ACHN (cell line): ENCODE measurements at regions not wholly inside any gene's neighbourhood (a gene's known extent, or its start where the extent isn't known, plus 50 kb on each side); places are given as distances from the start of the nearest gene placed in this dataset.
A peak's percentile ranks its signal among the peaks of the same experiment; 100 is the strongest.

Experiments used
- DNase-seq: peaks from one replicate; pipeline ENCODE4 v3.0.0-alpha.2; 2015
- in situ Hi-C: cut with HindIII; loops from 2 replicates; pipeline ENCODE4 v1.10.0; 2017; ENCODE audit warnings: low sequenced_read_pairs, low pct_ligation_motif_present, low pct_unique_long_range_greater_than_20kb

DNA sequence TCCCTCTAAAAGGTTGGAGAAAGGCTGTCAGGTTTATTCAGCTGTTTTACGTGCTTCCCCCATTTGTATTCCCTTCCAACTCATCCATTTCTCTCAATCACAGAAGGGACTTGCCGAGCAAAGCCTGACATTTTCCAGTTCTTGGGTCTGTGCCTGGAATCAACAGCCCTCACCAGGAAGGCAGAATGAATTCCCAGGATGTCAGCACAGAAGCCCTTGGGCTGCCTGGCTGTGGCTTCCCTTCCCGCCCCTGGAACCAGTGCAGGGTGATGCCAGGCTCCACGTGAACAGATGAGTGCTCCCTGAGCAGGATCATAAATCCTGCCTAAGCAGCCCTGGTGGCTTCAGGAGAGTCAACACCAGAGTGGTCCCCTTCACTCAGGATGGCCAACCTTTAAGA is 86.1 kb upstream of the CD83 start:
- in situ Hi-C loops, result no loop called here
- no peak for DNase-seq

GRCh38 chr6:14035071-14035847 is 82.3 kb upstream of the CD83 start:
- in situ Hi-C loops, result no loop called here
- DNase-seq, result peak; percentile 94

DNA sequence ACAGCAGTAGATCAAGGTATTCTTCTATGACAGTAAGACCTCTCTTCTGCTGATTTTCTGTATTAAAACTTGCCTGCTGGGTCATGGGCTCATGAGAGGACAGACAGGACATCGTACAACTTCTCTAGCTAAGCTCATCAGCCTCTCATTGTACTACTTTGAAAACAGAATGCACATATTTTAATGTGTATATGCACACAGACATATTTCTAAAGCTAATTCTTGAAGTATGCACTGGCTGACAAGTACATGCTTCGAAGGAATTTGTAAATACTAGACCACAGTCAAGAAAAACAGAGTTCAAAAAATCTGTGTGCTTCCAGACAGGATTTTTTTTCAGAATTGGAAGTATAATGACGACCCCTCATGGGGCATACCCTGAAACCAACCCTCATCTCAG is 81.7 kb upstream of the CD83 start:
- in situ Hi-C loops, result no loop called here
- no peak for DNase-seq

DNA sequence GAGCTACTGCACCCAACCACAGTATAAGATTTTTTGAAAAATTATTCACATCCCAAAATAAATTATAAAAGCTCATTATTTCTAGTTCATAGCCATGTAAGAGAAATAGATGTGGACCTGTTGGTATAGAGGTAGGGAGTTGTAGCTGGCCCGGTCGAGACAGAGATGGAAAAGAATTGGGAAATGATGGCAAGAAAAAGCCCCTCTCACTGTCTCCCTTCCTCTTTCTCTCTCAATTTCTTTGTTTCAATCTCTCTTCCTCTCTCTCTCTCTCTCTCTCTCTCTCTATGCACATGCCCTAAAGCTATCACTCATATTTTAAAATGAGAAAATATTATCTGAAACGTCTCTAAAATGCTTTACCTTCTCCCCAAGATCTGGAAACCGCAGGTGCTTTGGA is 80.7 kb upstream of the CD83 start:
- no peak for DNase-seq
- in situ Hi-C loops, result no loop called here

DNA sequence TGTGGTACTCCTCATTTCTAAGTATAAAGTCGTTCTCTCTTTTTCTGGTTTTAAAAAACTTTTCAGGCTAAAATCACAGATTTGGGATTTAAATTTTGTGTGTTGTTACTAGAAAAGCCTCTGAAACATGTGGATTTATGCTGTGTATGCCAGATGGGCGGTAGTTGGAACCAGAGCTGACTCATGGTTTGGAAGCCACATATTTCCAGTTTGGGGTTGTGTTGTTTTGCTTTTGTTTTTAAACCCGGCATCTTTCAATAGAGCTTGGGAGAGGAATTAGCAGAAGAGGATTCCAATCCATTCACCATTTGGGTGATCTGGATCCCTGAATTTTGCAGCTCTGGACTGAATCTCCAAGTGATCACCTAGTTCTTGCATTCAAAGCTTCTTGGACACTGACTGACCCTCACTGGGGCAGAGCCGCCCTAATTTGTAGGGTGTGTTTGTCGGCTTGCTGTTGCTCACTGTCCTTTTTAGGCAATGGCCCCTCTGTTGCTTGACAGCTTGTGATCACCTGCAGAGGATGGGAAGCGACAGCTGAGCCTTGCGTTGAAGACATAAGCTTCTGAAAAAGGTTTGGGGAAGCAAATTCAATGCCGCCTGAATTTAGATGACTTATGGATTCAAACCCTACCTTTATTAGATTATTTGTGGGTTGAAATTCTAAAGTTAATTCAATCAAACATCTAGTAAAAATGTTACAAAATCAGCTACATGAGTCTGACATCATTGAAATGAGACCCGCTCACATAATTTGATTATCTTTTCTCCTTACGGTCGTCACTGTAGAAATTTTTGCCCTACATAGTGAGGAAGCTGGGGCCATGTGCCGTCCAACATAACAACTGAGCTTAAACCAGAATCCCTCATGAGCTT is 79.9 kb upstream of the CD83 start:
- no peak for DNase-seq

DNA sequence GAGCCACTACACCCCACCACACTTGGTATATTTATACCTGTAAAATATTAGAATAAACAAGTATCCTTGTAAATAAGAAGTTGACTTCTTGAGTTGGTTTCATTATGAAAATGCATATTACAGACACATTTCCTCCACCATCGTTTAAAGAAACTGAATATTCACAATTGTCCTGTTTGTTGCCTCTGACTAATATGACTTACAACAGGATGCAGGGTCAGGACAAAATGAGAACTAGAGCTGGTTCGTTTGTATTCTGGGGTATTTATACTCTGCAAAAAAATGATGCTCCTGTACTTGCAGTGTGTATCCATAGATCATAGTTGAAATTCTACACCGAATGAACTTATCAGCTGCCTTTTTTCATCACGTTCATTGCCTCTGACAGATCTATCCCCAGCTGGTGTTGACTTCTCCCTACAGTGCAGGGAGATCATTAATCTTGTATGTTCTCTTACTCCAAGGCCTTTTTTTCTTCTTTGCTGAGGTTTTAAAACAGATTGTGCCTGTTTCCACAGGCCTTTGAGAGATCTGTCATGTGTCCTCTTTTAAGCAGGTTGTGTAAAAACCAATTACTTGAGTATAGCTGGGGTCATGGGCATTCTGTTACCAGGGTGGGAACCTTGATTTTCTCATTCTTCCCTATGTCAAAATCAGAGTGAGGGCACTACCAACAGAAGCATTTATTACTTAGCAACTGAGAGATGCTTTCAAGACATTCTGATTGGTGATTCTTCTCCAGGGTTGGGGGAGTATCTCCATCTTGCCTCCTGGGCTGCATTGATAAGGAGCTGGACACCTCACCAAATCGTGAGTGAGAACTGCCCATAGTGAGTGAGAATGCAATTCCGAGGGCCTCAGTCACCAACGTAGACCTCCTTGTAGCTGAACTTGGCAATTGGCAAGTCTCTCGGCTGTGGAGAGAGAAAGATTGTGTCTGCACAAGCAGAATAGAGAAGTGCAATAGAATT is 78.8 kb upstream of the CD83 start:
- DNase-seq, result no peak
- in situ Hi-C loops, result no loop called here

More for the DNA sequence above, 79.9 kb upstream of the CD83 start:
- in situ Hi-C loops, result no loop called here

DNA sequence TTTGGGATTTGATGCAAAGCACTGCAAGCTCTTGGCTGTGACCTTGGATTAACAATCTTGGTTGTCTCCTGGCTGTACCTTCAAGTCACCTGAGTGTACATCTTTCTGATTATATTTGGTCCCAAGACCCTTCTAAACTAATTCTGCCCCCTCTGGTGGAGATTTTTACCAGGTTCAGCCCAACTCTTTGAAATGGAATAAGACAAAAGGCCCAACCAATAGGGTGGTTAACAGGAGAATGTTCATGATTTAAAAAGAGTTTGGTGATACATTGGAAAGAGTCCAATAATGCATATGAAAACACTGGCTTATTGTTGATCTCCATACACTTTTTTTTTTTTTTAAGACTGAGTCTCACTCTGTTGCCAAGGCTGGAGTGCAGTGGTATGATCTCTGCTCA is 77.5 kb upstream of the CD83 start:
- in situ Hi-C loops, result no loop called here
- peak; percentile 8 for DNase-seq

- DNase-seq, result peak; percentile 58
- in situ Hi-C loops, result no loop called here
Measured at GRCh38 chr6:14046476-14047068, 71.0 kb upstream of the CD83 start.

GRCh38 chr6:14047151-14047740 is 70.3 kb upstream of the CD83 start:
- DNase-seq, result no peak
- in situ Hi-C loops, result no loop called here

DNA sequence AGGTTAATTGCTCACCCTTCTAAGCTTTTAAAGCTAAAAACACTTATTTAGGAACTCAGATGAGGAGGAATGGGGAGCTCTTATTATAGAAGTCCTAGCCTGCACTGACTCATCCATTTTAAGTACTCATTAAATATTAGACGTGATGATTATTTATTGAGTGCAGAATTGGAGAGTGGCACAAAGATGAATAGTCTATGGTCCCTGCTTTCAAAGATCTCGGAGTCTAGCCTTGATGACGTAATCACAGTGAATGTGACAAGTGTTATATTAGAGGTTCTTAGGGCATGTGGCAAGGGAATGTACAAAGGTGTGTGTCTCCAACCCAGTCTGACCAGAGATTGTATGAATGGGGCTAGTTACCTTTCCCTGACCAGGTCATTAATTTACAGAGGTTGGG is 68.7 kb upstream of the CD83 start:
- no peak for DNase-seq
- in situ Hi-C loops, result no loop called here

DNA sequence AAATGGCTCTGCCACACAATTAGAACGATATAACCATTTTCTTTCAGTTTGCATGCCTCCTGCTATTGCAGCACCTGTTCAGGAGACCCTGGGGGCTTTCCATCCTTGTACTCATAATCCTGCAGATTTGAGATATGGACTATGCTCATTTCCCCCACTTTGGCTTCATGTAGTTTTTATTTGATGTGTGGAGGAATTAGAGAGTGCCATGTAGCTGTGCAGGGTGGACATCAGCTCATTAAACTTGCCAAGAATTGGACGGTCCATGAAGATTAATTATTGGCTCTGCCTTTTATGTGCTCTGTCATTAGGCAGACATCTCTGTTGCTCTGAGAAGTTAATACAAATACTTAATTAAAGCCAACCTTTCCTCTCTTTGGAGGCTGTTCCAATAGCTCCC is 66.2 kb upstream of the CD83 start:
- in situ Hi-C loops, result loop anchor here (25.0 kb wide), 1 partner anchor 139 kb away; the partner anchor contains the start of gene RNF182
- no peak for DNase-seq

GRCh38 chr6:14053811-14054210 is 63.8 kb upstream of the CD83 start:
- in situ Hi-C loops, result loop anchor here (25.0 kb wide), 1 partner anchor 142 kb away; the partner anchor contains the start of gene RNF182
- DNase-seq, result no peak

GRCh38 chr6:14055541-14055940 is 62.0 kb upstream of the CD83 start:
- in situ Hi-C loops, result loop anchor here (25.0 kb wide), 1 partner anchor 143 kb away; the partner anchor contains the start of gene RNF182
- no peak for DNase-seq

DNA sequence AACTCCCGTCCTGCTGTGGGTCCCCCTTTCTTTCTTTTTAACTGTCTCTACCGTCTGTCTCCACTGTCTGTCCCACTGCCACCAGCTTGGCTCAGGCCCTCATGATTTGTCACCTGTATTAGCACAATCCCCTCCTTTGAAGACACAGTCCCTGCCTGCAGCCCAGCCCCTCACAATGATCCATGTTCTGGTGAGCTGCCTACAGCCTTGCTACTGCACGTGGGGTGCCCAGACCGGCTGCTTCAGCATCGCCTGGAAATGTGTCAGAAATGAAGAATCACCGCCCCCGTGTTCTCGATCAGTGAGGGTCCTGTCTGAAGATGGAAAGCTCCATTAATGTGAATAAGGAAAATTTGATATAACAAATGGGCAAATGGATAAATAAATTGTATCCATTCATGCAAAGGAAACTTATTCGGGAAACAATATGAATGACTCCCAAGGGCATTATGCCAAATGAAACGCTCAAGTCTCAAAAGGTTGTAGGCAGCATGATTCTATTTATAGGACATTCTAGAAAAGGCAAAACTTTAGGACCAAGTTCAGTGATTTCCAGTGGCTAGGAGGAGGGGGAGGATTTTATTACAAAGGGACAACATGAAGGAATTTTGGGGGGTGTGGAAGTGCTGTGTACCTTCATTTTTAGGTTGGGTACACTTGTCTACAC is 59.4 kb upstream of the CD83 start:
- DNase-seq, result no peak
- in situ Hi-C loops, result loop anchor here (25.0 kb wide), 1 partner anchor 146 kb away; the partner anchor contains the start of gene RNF182

- no peak for DNase-seq
- in situ Hi-C loops, result loop anchor here (25.0 kb wide), 1 partner anchor 146 kb away; the partner anchor contains the start of gene RNF182
Measured at GRCh38 chr6:14058735-14059134, 58.8 kb upstream of the CD83 start.

DNA sequence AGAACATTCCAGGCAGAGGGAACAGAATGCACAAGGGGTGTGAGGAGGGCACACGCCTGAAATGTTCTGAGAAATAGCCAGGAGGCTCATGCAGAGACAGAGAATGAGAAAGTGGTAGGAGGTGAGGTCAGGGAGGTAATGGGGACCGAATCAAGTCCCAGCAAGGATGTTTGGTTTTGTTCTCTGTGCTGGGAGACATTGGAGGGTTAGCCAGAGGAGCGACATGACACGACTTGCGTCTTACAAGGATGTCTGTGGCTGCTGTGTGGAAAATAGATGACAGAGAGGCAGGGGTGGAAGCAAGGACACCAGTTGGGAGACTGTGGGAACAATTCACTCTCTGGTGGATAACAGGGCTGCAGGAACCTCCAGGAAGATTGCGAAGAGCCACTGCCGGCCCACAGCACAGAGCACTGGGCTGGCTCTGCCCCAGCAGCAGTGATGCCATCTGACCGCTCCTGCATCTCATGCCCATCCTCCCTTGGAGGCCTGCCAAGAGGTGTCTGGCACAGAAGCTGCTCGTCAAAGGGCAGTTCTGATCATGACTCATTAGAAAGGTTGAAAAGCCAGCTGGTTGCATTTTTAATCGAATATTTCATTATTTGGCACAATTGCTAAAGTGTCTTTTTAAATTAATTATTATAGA is 57.7 kb upstream of the CD83 start:
- in situ Hi-C loops, result loop anchor here (25.0 kb wide), 1 partner anchor 148 kb away; the partner anchor contains the start of gene RNF182
- peak; percentile 68 for DNase-seq

GRCh38 chr6:14060971-14061370 is 56.6 kb upstream of the CD83 start:
- DNase-seq, result no peak

More at GRCh38 chr6:14060971-14061370, 56.6 kb upstream of the CD83 start:
- in situ Hi-C loops, result loop anchor here (25.0 kb wide), 1 partner anchor 149 kb away; the partner anchor contains the start of gene RNF182
